Activated CD8-positive, alpha-beta memory T cell treated with anti-CD3 and anti-CD28 coated beads, Interleukin-2, amount 50 U/mL, for 24 hours (primary cell): ENCODE measurements at regions not wholly inside any gene's neighbourhood (a gene's known extent, or its start where the extent isn't known, plus 50 kb on each side); places are given as distances from the start of the nearest gene placed in this dataset.
A peak's percentile ranks its signal among the peaks of the same experiment; 100 is the strongest.

ENCODE experiments used
- DNase-seq: peaks from one replicate; pipeline ENCODE4 v3.0.0-alpha.2; 2020; ENCODE audit errors: extremely low read depth

GRCh38 chr11:111444040-111444439 lies 65.0 kb upstream of the POU2AF1 start:
- no peak for DNase-seq

GRCh38 chr11:111443640-111444039 lies 64.6 kb upstream of the POU2AF1 start:
- DNase-seq = no peak

DNA sequence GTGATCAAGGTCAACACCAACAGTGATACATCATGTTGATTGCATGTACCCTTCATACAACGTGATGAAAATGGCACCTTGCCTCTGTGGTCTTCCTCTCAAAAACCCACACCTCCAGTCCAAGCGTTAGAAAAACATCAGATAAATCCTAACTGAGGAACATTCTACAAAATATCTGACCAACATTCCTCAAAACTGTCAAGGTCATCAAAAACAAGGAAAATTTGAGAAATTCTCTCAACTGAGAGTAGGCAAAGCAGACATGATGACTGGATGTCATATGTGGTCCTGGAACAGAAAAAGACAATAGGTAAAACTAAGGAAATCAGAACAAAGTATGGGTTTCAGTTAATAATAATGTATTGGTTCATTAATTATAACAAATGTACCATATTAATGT lies 64.0 kb upstream of the POU2AF1 start:
- DNase-seq = no peak

DNA sequence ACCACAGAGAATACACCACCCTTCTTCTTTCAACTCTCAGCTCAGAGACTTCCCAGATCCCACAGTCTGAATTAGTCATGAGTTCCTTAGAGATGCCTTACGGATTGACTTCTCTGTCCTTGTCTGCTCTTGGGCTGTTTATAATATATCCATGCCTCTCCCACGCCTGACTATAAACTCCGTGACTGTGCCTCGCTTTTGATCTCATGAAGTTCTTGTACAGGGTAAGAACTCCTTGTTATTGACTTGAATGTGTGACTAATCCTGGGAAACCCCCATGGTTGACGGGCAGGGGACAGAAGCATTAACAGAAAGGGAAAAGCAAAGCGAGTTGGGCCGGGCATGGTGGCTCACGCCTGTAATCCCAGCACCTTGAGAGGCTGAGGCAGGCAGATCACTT lies 62.4 kb upstream of the POU2AF1 start:
- DNase-seq = no peak

DNA sequence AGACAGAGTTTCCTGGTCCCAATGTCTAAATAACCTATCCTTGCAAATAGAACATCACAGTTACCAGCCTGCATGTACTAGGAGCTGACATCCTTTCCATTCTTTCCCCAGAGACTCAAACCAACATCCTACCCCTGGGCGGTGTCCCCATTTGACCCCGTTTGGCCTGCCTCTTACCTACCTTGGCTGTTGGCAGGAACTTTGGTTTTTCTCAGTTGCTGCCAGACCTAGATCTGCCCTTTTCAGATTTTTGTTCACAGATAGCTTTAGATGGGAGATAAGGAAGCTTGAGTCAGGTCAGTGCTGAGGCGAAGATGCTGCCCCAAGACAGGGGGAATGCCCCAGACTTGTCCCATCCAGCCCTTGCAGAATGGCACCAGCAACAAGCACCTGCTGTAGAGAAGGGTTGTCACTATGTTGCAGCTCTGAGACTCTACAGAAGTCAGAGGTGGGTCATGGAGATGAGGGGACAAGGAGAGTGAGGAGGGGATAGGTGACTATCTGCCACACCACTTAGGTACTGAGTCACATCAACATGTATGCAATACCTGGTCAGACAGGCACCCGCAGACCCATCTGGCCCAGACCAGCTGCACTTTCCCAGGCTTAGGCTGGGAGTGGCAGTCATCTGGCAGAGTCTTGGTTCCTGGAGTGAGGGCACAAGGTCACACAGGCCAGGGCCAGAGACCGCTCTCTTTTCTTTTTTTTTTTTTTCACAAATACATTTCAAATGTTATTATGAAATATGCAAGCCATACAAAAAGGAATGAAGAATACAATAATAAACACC lies 61.5 kb upstream of the POU2AF1 start:
- no peak for DNase-seq

DNA sequence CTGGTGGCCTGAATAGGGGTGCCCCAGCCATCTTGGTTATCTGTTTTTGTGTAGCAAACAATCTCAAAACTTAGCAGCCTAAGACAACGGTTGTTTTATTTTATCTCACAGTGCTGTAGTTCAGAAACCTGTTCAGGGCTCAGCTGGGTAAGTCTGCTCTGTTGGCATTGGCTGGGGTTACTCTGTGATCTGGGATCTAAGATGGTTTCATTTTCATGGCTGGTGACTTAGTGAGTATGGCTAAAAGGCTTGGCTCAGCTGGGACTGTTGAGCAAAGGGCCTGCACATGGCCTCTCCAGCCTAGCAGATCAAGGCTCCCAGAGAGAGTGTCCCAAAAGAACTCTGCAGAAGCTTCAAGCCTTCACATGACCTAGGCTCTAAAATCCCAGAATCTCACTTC lies 60.8 kb upstream of the POU2AF1 start:
- DNase-seq = no peak

GRCh38 chr11:111438846-111439520 lies 59.9 kb upstream of the POU2AF1 start:
- DNase-seq = no peak

- DNase-seq = no peak
These were observed 59.1 kb upstream of the POU2AF1 start for GRCh38 chr11:111438168-111438567.

DNA sequence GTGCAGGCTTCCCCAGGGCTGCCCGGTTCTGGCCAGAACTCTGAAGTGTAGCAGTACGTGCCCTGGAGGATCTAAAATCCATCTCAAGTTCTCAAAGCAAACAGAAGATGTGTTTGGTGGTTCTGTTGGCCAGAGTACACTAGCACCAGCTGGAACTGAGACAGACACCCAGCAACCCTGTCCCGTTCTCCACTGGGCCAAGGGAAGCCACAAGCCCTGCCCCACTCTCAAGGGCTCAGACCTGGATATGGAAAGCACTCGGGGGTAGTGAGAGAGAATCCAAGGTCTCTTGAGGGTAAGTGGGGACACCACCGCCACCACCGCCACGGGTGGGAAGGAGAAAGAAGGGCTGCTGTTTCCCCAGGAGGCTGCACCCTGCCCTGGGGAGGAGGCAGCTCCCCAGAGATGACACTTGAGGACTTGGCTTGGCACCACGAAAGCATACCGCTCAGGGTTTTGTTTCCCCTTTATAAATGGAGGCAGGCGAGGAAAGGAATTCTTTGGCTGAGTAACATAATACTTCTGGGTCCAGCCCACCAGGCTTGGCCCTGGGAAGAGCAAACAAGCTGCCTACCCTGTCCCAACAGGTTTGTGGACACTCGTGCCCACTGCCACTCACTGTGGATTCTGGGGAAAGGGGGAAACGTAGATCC lies 56.1 kb upstream of the POU2AF1 start:
- no peak for DNase-seq

DNA sequence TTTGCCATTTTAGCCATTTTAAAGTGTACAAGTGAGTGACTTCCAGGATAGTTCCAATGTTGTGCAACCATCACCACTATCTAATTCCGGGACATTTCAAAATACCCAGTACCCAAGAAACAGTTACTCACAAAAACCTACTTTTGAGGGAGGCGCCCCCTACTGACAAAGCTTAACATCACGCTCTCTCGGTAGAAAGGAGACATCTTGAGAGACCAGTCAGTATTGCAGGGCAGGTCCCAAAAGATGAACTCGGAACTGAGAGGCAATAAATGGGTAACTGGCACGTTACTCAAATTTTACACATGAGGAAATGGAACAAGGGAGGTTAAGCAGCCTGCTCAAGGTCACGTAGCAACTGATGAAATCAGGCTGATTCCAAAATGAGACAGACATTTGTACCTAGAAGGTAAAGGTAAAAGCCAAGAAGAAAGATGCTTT lies 50.0 kb upstream of the POU2AF1 start:
- DNase-seq = peak; percentile 30
